ENCODE measurements at regions not wholly inside any gene's neighbourhood (a gene's known extent, or its start where the extent isn't known, plus 50 kb on each side); places are given as distances from the start of the nearest gene placed in this dataset.

DNA sequence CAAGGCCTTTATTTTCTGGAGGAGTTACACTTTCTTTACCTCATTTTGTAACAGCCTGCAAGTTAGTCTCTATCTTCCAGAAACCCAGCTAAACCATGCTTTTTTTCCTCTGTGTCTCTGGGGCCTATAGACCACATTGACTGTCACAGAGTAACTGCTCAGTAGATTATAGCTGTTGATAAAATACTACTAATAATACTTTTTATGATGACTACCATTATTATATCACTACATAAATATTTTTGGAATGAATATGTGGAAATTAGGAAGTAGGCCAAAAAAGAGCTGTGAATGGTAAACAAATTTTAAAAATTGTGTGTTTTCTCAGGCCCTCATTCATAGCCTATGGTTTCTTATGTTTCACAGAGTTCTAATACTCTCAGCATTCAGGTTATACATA lies 233.1 kb upstream of the USP24 start:
- no peak overlapping the region for H3K4me3 ChIP-seq
- no peaks in the 10 kb centered on the region for H3K9me3 ChIP-seq
- no peak for DNase-seq
- TF ChIP-seq POLR2A (IDR thresholded peaks at IDR 0.05) (no peak), EP300 (IDR thresholded peaks at IDR 0.05) (no peak)
- TF ChIP-seq, protein P1, sequence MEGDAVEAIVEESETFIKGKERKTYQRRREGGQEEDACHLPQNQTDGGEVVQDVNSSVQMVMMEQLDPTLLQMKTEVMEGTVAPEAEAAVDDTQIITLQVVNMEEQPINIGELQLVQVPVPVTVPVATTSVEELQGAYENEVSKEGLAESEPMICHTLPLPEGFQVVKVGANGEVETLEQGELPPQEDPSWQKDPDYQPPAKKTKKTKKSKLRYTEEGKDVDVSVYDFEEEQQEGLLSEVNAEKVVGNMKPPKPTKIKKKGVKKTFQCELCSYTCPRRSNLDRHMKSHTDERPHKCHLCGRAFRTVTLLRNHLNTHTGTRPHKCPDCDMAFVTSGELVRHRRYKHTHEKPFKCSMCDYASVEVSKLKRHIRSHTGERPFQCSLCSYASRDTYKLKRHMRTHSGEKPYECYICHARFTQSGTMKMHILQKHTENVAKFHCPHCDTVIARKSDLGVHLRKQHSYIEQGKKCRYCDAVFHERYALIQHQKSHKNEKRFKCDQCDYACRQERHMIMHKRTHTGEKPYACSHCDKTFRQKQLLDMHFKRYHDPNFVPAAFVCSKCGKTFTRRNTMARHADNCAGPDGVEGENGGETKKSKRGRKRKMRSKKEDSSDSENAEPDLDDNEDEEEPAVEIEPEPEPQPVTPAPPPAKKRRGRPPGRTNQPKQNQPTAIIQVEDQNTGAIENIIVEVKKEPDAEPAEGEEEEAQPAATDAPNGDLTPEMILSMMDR (IDR thresholded peaks at IDR 0.05), result no peak
- H3K36me3 ChIP-seq, result no peaks in the 10 kb centered on the region
- no peaks in the 10 kb centered on the region for H3K4me1 ChIP-seq (ENCODE audit: insufficient read depth)
- intact Hi-C loops (cut with DNase I), result no loop called here
- no peak overlapping the region for H3K27ac ChIP-seq
- H3K27me3 ChIP-seq, result no peaks in the 10 kb centered on the region

DNA sequence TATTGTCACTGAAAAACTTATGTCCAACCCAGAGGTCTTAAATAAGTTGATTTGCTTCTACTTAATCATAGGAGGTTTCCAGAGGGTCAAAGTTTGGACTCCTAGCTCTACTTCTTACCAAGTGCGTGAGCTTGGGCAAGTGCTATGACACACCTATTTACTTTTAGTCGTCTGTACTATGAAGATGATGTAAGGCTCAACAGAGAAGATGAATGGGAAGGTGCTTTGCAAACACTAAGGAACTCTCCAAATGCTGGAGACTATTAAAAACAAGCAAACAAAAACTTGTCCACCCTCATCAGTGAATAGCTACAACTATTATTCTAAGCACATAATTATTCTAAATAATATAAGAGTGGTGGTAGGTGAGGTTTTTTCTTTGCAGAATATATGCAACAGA lies 232.3 kb upstream of the USP24 start:
- no peak overlapping the region for H3K4me3 ChIP-seq
- H3K9me3 ChIP-seq, result no peaks in the 10 kb centered on the region
- no peak overlapping the region for H3K27ac ChIP-seq
- no peaks in the 10 kb centered on the region for H3K27me3 ChIP-seq
- H3K36me3 ChIP-seq, result no peaks in the 10 kb centered on the region
- no peaks in the 10 kb centered on the region for H3K4me1 ChIP-seq (ENCODE audit: insufficient read depth)
- intact Hi-C loops (cut with DNase I), result no loop called here
- TF ChIP-seq POLR2A (IDR thresholded peaks at IDR 0.05), result no peak
- TF ChIP-seq EP300 (IDR thresholded peaks at IDR 0.05), result no peak
- TF ChIP-seq, protein P1 (IDR thresholded peaks at IDR 0.05), result no peak
- 68 to 74% (median 70%) methylated on average over 2 of the region's 2 CpGs for WGBS, 3 donors
- DNase-seq, result no peak

DNA sequence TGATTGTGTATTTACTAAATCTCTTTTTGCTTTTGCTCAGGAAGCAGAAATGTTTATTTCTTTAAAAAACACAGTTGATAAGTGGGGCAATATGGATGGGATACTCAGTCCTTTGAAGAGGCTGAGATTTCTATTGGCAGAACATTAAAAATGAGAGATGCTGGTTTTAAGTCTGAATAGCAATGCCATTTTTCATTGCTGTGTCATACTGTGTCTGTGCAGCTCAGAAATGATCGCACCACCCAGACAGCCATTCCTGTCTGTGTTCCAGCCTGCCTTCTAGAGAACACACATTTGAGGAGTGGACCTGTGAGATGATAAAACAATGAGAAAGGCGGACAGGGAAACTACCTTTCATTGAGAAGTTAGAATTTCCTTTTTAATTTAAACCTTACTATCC lies 231.2 kb upstream of the USP24 start:
- H3K36me3 ChIP-seq, result no peaks in the 10 kb centered on the region
- WGBS, 3 donors, result 88 to 94% (median 88%) methylated on average over 2 of the region's 2 CpGs
- H3K27me3 ChIP-seq, result no peaks in the 10 kb centered on the region
- no peaks in the 10 kb centered on the region for H3K4me1 ChIP-seq (ENCODE audit: insufficient read depth)
- no peaks in the 10 kb centered on the region for H3K9me3 ChIP-seq
- no peak overlapping the region for H3K27ac ChIP-seq
- intact Hi-C loops (cut with DNase I), result no loop called here
- TF ChIP-seq, protein P1 (IDR thresholded peaks at IDR 0.05), result no peak
- TF ChIP-seq EP300 (IDR thresholded peaks at IDR 0.05), result no peak
- no peak for TF ChIP-seq POLR2A (IDR thresholded peaks at IDR 0.05)
- no peak for DNase-seq
- H3K4me3 ChIP-seq, result no peak overlapping the region

DNA sequence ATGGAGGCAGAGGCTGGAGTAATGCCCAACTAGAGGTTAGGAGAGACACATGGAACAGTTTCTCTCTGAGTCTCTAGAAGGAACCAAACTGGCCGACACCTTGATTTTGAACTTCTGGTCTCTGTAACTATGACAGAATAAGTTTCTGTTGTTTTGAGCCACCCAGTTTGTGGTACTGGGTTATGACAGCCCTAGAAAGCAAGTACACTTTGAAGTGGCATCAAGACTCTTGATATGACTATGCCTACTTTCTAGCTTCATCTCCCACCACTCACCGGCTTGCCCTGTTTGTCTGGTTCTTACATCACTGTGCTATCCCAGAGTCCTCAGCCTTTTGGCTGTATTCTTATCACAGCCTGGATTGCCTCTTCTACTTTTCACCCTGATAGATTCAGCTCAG lies 230.3 kb upstream of the USP24 start:
- WGBS, 3 donors, result 86 to 97% (median 92%) methylated on average over 2 of the region's 2 CpGs
- Histone ChIP-seq H3K27me3 (no peaks in the 10 kb centered on the region), H3K4me3 (no peak overlapping the region), H3K4me1 (ENCODE audit: insufficient read depth) (no peaks in the 10 kb centered on the region), H3K36me3 (no peaks in the 10 kb centered on the region), H3K9me3 (no peaks in the 10 kb centered on the region), H3K27ac (no peak overlapping the region)
- no peak for TF ChIP-seq POLR2A (IDR thresholded peaks at IDR 0.05)
- TF ChIP-seq, protein P1 (IDR thresholded peaks at IDR 0.05), result no peak
- TF ChIP-seq EP300 (IDR thresholded peaks at IDR 0.05), result no peak
- intact Hi-C loops (cut with DNase I), result no loop called here
- DNase-seq, result no peak

DNA sequence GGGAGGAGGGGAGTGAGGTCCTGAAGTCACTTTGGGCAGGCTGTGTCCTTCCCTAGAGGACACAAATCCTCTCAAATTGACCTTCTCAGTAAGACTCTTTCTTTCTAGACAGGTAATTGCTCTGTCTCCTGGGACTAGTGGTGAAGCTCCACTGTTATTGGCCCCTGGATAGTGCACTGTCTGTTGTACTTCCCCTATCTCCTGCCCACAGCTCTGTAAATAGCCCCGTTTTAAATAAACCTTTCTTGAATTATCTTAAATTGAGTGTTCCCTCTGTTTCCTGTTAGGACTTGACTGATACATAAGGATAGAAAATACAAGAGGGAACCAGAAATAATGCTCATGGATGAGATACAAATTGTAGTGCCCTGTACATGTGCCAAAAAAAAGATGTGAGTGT lies 229.5 kb upstream of the USP24 start:
- intact Hi-C loops (cut with DNase I), result loop anchor here in 1 of 4 donors (5.0 kb wide), 1 partner anchor 863 kb away; no protein-coding TSS in a partner anchor
- Histone ChIP-seq H3K4me3 (no peak overlapping the region), H3K4me1 (ENCODE audit: insufficient read depth) (no peaks in the 10 kb centered on the region), H3K27me3 (no peaks in the 10 kb centered on the region), H3K9me3 (no peaks in the 10 kb centered on the region), H3K36me3 (no peaks in the 10 kb centered on the region), H3K27ac (no peak overlapping the region)
- no peak for DNase-seq
- TF ChIP-seq POLR2A (IDR thresholded peaks at IDR 0.05), result no peak
- TF ChIP-seq, protein P1 (IDR thresholded peaks at IDR 0.05), result no peak
- no peak for TF ChIP-seq EP300 (IDR thresholded peaks at IDR 0.05)
- 81 to 88% (median 85%) methylated on average over 1 of the region's 1 CpG for WGBS, 3 donors

Measured in ovary (tissue), 7 donors.